ENCODE measurements at regions not wholly inside any gene's neighbourhood (a gene's known extent, or its start where the extent isn't known, plus 50 kb on each side); places are given as distances from the start of the nearest gene placed in this dataset.
"Not testable (repeated sequence)": the region's sequence is repeated elsewhere in the genome, so short reads cannot be mapped to it uniquely, and the experiment has no call there.

DNA sequence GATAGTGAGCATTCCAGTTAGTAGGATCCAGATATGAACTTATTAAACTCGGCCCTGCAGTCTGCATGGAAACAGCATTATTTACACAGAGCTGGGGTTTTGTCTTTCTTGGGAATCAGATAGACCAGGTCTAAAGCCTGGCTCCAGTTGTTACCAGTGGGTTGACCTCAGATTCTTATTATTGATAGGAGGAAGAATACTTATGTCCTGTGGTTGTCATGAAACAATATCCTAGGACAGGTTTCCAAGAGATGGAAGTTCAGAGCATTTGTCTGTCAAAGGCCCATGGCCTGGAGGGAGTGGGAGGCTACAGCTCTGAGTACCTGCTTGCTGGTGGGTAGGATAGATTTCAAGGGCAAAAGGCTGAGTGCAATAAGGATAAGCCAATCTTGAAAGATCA is 129.2 kb downstream of the BOD1 start:
- Mint-ChIP-seq H3K9me3 (ENCODE audit: low read depth) (no peaks in the 10 kb centered on the region), H3K36me3 (ENCODE audit: insufficient read depth) (no peaks in the 10 kb centered on the region), H3K27ac (no peak overlapping the region), H3K4me3 (ENCODE audit: low read depth) (no peak overlapping the region), H3K4me1 (ENCODE audit: low read depth) (no peaks in the 10 kb centered on the region), H3K27me3 (peaks cover 15% of the 10 kb centered on the region)
- no peak for DNase-seq (ENCODE audit: low spot score, unreplicated experiment)
- TF ChIP-seq, protein P1, sequence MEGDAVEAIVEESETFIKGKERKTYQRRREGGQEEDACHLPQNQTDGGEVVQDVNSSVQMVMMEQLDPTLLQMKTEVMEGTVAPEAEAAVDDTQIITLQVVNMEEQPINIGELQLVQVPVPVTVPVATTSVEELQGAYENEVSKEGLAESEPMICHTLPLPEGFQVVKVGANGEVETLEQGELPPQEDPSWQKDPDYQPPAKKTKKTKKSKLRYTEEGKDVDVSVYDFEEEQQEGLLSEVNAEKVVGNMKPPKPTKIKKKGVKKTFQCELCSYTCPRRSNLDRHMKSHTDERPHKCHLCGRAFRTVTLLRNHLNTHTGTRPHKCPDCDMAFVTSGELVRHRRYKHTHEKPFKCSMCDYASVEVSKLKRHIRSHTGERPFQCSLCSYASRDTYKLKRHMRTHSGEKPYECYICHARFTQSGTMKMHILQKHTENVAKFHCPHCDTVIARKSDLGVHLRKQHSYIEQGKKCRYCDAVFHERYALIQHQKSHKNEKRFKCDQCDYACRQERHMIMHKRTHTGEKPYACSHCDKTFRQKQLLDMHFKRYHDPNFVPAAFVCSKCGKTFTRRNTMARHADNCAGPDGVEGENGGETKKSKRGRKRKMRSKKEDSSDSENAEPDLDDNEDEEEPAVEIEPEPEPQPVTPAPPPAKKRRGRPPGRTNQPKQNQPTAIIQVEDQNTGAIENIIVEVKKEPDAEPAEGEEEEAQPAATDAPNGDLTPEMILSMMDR (IDR thresholded peaks at IDR 0.05; ENCODE audit: unreplicated experiment) = no peak

DNA sequence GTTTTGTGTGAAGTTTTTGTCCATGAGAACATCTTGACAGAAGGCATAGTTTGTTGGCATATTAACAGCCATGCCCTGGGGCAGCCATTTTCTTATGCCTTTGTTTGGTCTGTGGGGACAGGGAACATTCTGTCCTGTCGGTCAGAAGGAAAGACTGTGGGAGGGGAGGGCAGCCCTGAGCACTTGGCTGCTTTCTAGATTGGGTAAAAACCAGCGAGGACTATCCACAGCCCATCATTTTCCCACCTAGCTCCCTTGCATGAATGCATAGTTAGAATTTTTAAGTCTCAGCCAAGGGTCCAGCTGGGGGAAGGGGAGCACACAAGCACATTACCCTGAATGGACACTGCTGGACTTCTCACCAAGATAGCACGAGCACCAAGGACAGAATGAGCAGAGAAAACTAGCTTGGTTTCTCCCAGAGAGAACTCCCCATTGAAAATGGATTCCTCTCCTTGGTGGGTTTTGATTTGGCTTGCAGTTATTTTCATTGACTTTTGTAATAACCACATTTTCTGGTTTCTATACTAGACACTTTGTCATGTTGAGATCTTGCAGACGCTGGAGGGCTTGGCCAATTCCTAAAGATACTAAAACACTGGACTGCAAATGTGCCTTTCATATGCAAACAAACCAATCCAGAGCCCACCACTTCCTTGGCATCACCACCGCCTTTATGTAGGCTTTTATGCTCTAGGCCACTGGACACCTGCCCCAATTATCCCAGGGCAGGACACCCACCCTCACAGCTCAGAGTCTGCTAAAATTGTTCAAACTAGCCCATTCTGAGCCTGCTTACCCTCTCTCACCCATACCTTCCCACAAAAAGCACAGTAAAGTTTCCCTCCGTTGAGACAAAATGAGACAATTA is 129.9 kb downstream of the BOD1 start:
- peaks cover 13% of the 10 kb centered on the region for H3K27me3 Mint-ChIP-seq
- H3K4me1 Mint-ChIP-seq (ENCODE audit: low read depth) = no peaks in the 10 kb centered on the region
- TF ChIP-seq, protein P1 (IDR thresholded peaks at IDR 0.05; ENCODE audit: unreplicated experiment) = no peak

DNA sequence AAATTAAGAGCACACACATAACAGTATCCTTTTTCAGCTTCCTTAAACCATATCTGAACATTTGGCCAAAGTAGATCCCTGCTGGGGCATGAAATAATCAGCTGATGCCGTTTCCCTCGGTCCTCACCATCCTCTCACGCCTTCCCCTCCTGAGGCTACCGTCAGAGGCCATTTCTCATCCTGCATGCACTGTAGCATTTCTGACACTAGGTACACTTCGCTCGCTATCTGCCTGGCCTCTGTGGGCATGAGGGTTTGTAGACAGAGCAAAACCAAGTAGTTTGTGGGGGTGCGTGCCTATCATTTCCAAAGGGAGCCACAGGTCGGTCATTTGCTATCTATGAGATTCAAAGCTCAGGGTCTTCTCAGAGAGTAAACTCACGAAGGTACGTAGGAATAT is 131.9 kb downstream of the BOD1 start:
- H3K36me3 Mint-ChIP-seq (ENCODE audit: insufficient read depth) = no peaks in the 10 kb centered on the region
- H3K27ac Mint-ChIP-seq = no peak overlapping the region
- no peaks in the 10 kb centered on the region for H3K4me1 Mint-ChIP-seq (ENCODE audit: low read depth)
- H3K4me3 Mint-ChIP-seq (ENCODE audit: low read depth) = no peak overlapping the region
- no peak for DNase-seq (ENCODE audit: low spot score, unreplicated experiment)
- H3K27me3 Mint-ChIP-seq = peaks cover 5% of the 10 kb centered on the region
- TF ChIP-seq, protein P1 (IDR thresholded peaks at IDR 0.05; ENCODE audit: unreplicated experiment) = no peak
- H3K9me3 Mint-ChIP-seq (ENCODE audit: low read depth) = no peaks in the 10 kb centered on the region

More for the DNA sequence above, 129.9 kb downstream of the BOD1 start:
- Mint-ChIP-seq H3K36me3 (ENCODE audit: insufficient read depth) (no peaks in the 10 kb centered on the region), H3K27ac (no peak overlapping the region), H3K9me3 (ENCODE audit: low read depth) (no peaks in the 10 kb centered on the region), H3K4me3 (ENCODE audit: low read depth) (no peak overlapping the region)
- no peak for DNase-seq (ENCODE audit: low spot score, unreplicated experiment)

DNA sequence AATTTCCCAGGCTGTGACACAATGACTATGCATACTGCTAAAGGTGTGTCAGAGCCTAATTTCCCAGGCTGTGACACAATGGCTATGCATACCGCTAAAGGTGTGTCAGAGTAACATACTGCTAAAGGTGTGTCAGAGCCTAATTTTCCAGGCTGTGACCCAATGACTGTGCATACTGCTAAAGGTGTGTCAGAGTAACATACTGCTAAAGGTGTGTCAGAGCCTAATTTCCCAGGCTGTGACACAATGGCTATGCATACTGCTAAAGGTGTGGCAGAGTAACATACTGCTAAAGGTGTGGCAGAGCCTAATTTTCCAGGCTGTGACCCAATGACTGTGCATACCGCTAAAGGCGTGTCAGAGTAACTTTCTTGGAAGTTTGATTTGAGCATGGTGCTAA is 132.9 kb downstream of the BOD1 start:
- H3K36me3 Mint-ChIP-seq (ENCODE audit: insufficient read depth); H3K9me3 Mint-ChIP-seq (ENCODE audit: low read depth); H3K27me3 Mint-ChIP-seq; H3K4me3 Mint-ChIP-seq (ENCODE audit: low read depth); H3K27ac Mint-ChIP-seq; DNase-seq (ENCODE audit: low spot score, unreplicated experiment); H3K4me1 Mint-ChIP-seq (ENCODE audit: low read depth): not testable (repeated sequence)

DNA sequence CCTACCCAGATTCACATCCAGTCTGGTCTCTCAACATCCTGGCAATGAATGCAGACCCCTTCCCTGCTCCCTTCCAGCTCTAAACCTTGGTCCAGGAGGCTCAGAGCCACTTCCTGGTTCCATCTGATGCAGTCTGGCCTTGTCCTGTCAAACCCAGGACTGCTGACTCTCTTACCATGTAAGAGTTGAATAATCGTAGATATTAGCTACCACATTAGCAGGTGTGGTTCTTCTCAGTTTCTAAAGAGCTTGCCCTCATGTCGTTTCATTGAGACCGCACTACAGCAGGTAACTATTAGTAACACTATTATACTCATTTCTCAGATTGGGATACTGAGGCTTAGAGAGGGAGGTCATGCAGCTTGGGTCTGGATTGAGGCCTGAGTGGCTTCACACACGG is 133.3 kb downstream of the BOD1 start:
- Mint-ChIP-seq H3K27ac (no peak overlapping the region), H3K9me3 (ENCODE audit: low read depth) (no peaks in the 10 kb centered on the region), H3K4me3 (ENCODE audit: low read depth) (no peak overlapping the region), H3K27me3 (peaks cover 5% of the 10 kb centered on the region), H3K36me3 (ENCODE audit: insufficient read depth) (no peaks in the 10 kb centered on the region), H3K4me1 (ENCODE audit: low read depth) (no peaks in the 10 kb centered on the region)
- no peak for DNase-seq (ENCODE audit: low spot score, unreplicated experiment)
- TF ChIP-seq, protein P1 (IDR thresholded peaks at IDR 0.05; ENCODE audit: unreplicated experiment) = no peak

DNA sequence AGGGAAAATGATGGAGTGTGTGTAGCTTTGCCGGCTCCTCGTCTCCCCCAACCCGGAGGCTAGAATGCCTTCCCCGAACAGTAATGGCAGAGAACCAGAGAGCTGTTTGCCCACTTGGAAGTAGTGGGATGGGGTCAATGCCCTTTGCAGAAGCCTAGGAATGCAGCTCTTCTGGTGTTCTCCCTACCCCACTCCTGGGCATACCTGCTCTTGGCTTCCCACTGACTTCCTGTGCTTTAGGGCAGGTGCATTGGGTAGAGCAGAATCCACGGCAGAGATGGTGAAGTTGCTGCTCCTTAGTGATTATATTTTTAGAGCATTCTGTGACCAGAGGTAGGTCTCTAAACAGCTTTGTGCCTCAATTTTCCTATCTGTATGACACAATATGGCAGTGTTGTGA is 134.6 kb downstream of the BOD1 start:
- H3K36me3 Mint-ChIP-seq (ENCODE audit: insufficient read depth) = no peaks in the 10 kb centered on the region
- peaks cover 5% of the 10 kb centered on the region for H3K27me3 Mint-ChIP-seq
- no peaks in the 10 kb centered on the region for H3K9me3 Mint-ChIP-seq (ENCODE audit: low read depth)
- H3K4me3 Mint-ChIP-seq (ENCODE audit: low read depth) = no peak overlapping the region
- no peak overlapping the region for H3K27ac Mint-ChIP-seq
- TF ChIP-seq, protein P1 (IDR thresholded peaks at IDR 0.05; ENCODE audit: unreplicated experiment) = no peak
- no peaks in the 10 kb centered on the region for H3K4me1 Mint-ChIP-seq (ENCODE audit: low read depth)
- no peak for DNase-seq (ENCODE audit: low spot score, unreplicated experiment)
